ENCODE measurements at regions not wholly inside any gene's neighbourhood (a gene's known extent, or its start where the extent isn't known, plus 50 kb on each side); places are given as distances from the start of the nearest gene placed in this dataset.

DNA sequence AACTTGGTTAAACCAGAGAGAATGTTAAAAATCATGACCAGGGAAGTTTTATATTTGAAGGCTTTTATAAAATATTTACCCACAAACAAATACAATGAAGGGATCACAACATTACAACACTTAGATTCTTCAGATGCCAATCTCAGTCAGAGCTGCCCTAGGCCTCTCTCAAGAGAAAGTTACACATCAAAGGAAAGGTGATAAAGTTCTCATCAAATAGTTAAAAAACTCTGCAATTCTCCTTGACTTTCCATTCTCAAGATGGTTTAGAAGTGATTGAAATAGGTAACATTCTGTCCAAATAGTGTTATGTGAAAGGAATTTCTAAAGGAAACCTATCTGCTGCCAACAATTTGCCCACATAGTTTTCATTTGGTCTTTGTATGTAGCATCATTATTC, 1115.2 kb upstream of the MIR17HG start:
- H3K9me3 Mint-ChIP-seq: peaks cover 21% of the 10 kb centered on the region
- no peaks in the 10 kb centered on the region for H3K36me3 Mint-ChIP-seq (ENCODE audit: low read depth)
- H3K27me3 Mint-ChIP-seq: no peaks in the 10 kb centered on the region
- H3K27ac Mint-ChIP-seq: no peak overlapping the region
- no peaks in the 10 kb centered on the region for H3K4me1 Mint-ChIP-seq
- no peak overlapping the region for H3K4me3 Mint-ChIP-seq
- ATAC-seq (replicated peaks): no peak

DNA sequence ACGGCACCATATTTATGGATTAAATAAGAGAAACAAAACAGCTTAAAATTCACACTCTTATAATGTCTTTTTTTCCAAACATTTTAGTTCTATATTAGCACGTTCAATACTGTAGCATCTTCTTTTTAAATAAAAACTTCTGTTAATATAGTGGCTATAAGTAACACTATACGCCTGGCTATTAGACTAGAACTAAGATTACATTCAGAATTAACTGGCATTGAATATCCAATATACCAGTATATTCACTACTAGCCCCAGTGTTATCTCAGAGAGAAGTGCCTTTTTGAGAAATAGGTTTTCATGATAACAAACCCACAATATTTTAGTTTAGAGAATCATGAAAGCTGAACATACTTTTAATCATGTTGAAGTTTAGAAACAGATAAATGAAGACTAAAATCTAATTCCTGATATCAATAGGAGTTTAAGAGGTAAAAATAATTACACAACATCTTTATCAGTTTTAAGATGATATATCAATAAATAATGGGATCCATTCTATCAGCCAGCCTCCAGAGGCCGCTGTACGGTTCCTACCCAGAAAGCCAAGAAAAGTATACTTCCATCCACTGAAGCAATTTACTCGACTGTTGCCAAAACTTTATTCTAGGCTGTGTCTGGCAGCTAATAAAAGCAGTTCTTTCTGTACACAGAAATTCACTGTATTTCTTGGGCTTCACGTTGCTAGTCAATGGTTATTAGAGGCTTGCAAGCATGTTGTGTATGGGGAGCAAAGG, 1113.4 kb upstream of the MIR17HG start:
- no peak overlapping the region for H3K27ac Mint-ChIP-seq
- H3K9me3 Mint-ChIP-seq: peaks cover 24% of the 10 kb centered on the region
- no peak overlapping the region for H3K4me3 Mint-ChIP-seq
- no peaks in the 10 kb centered on the region for H3K4me1 Mint-ChIP-seq
- no peaks in the 10 kb centered on the region for H3K36me3 Mint-ChIP-seq (ENCODE audit: low read depth)
- no peak for ATAC-seq (replicated peaks)
- no peaks in the 10 kb centered on the region for H3K27me3 Mint-ChIP-seq

DNA sequence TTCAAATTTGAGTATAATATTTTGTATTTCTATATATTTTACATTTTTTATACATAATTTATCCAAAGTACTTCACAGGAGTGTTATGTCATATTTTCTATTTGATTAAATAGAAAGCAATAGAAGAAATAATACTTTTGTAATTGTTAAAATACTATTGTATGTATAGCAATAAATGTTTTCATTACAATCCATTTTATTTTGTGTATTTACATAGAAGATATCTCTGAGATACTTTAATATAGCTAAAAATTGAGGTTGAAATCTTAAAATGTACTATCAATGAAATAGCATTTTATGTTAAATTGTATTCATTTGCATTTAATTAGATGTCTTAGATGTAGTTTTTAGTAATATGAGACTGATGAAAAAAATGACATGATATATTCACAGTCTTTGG, 1109.6 kb upstream of the MIR17HG start:
- H3K27me3 Mint-ChIP-seq: no peaks in the 10 kb centered on the region
- H3K4me3 Mint-ChIP-seq: no peak overlapping the region
- ATAC-seq (replicated peaks): no peak
- H3K9me3 Mint-ChIP-seq: peaks cover 17% of the 10 kb centered on the region
- no peaks in the 10 kb centered on the region for H3K4me1 Mint-ChIP-seq
- no peak overlapping the region for H3K27ac Mint-ChIP-seq
- no peaks in the 10 kb centered on the region for H3K36me3 Mint-ChIP-seq (ENCODE audit: low read depth)

DNA sequence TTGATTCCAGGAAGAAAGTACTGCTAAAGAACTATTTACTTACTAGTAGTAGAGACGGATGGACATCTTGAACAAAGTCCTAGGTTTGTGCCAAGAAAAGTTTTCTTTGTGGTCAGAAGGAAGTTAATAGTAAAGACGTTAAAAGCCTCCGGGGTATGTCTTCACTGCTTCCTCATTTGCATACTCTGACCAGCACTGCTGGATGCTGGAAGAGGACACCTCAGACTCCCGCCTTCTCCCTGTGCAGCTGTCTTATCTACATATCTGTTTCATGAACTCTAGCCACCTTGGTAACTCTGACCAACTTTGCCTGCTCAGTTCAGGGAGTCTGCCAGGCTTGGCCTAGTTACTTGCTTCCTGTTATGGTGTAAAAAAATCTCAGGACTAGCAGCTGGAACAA, 1109.1 kb upstream of the MIR17HG start:
- no peaks in the 10 kb centered on the region for H3K4me1 Mint-ChIP-seq

DNA sequence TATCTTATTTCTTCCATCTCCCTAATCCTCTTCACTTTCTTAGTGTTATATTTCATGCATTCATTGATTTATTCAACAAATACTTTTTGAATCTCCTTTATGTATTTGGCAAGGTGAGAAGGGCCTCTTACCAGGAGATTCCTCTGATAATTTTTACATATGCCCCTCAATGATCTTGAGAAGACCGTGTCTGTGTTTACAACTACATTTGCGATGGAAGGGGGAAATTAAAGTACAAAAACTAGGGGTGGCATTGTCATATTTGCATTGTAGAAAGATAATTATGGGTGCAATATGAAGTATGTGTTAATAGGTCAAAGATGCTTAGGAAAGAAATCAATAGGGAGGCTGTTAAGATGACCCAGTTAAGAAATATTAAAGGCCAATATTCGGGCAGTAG, 1108.4 kb upstream of the MIR17HG start:
- Mint-ChIP-seq H3K36me3 (ENCODE audit: low read depth) (no peaks in the 10 kb centered on the region), H3K4me1 (no peaks in the 10 kb centered on the region), H3K9me3 (peaks cover 17% of the 10 kb centered on the region), H3K4me3 (no peak overlapping the region), H3K27me3 (no peaks in the 10 kb centered on the region), H3K27ac (no peak overlapping the region)
- no peak for ATAC-seq (replicated peaks)

More for the DNA sequence above, 1109.1 kb upstream of the MIR17HG start:
- Mint-ChIP-seq H3K27me3 (no peaks in the 10 kb centered on the region), H3K36me3 (ENCODE audit: low read depth) (no peaks in the 10 kb centered on the region), H3K9me3 (peaks cover 17% of the 10 kb centered on the region), H3K4me3 (no peak overlapping the region), H3K27ac (no peak overlapping the region)
- no peak for ATAC-seq (replicated peaks)

DNA sequence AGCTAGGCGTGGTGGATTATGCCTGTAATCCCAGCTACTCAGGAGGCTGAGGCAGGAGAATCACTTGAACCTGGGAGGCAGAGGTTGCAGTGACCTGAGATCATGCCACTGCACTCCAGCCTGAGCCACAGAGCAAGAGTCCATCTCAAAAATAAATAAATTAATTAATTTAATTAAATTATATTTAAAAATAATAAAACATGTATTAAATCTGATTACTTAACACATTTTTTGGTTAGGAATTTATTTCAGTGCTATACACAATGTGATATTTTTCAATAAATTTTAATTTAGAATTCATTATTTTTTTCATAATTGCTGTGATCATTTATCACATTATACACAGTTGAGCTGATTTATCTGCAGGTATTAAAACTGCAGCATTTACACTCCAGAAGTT, 1101.5 kb upstream of the MIR17HG start:
- H3K4me3 Mint-ChIP-seq: no peak overlapping the region
- H3K27me3 Mint-ChIP-seq: no peaks in the 10 kb centered on the region
- ATAC-seq (replicated peaks): no peak
- no peak overlapping the region for H3K27ac Mint-ChIP-seq
- H3K36me3 Mint-ChIP-seq (ENCODE audit: low read depth): no peaks in the 10 kb centered on the region
- peaks cover 5% of the 10 kb centered on the region for H3K9me3 Mint-ChIP-seq
- no peaks in the 10 kb centered on the region for H3K4me1 Mint-ChIP-seq

DNA sequence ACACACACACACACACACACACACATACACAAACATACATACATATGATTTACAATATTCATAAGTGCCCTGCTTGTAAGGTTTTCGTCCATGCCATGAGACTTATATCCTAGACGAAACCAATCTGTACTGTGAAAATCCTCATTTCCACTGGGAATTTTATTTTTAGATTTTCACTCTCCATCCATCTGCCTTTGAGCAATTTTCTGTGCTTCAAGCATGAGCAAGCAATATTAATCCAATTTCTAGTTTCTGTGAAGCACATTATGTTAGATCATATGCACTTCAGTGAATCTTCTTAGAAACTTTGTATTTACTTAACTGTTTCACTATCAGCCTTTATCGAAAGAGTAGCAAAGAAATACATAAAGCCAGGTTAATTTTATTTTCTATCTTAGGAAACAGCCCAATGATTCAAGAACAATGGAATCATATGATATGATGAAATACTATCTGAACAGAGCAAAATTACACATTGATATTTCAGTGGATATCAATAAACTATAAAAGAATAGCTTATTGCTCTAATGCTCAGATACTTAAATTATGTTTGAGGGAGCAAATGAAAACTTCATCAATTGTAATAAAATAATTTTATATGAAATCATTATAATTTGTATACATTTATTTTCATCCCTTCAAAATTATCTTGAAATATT, 1100.7 kb upstream of the MIR17HG start:
- Mint-ChIP-seq H3K4me3 (no peak overlapping the region), H3K4me1 (no peaks in the 10 kb centered on the region), H3K9me3 (peaks cover 5% of the 10 kb centered on the region), H3K27ac (no peak overlapping the region), H3K27me3 (no peaks in the 10 kb centered on the region), H3K36me3 (ENCODE audit: low read depth) (no peaks in the 10 kb centered on the region)
- ATAC-seq (replicated peaks): no peak

DNA sequence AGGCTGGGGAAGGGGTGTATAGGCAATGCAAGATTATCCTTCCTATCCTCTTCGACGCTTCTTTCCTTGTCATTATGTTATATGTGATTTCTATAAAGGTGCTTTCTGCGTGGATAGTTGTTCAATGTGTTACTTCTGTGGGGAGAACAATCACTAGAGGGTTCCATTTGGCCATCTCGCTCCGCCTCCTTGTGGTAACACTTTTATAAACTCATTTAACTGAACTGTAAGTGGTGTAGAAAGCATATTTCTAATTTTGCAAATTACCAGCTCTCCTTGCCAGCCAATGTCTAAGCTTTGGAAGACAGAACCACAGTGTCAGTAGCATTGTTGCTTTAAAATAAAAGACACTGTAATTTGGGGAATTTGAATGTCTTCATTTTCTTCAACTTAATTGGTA, 1093.7 kb upstream of the MIR17HG start:
- Mint-ChIP-seq H3K9me3 (peaks cover 18% of the 10 kb centered on the region), H3K27ac (no peak overlapping the region), H3K36me3 (ENCODE audit: low read depth) (no peaks in the 10 kb centered on the region), H3K4me1 (no peaks in the 10 kb centered on the region), H3K4me3 (no peak overlapping the region), H3K27me3 (no peaks in the 10 kb centered on the region)
- ATAC-seq (replicated peaks): no peak

DNA sequence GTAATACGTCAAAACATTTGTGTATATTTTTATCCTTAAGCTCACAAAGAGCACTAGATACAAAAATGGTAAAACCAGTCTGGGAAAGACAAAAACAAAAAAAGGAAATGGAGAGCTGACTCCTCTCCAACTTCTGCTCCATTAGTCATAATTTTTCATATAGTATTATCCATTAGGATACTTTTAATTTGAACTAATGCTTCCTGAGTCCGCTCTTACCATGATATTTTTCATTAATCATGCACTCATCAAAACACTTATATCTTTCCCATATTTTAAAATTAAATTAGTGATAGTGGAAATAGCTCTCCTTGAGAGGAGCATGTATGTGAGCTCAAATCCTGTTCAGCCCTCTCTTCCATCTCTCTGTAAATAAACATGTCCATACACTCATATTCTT, 1093.0 kb upstream of the MIR17HG start:
- Mint-ChIP-seq H3K36me3 (ENCODE audit: low read depth) (no peaks in the 10 kb centered on the region), H3K4me1 (no peaks in the 10 kb centered on the region), H3K4me3 (no peak overlapping the region), H3K27ac (no peak overlapping the region), H3K27me3 (no peaks in the 10 kb centered on the region), H3K9me3 (peaks cover 15% of the 10 kb centered on the region)
- ATAC-seq (replicated peaks): no peak

DNA sequence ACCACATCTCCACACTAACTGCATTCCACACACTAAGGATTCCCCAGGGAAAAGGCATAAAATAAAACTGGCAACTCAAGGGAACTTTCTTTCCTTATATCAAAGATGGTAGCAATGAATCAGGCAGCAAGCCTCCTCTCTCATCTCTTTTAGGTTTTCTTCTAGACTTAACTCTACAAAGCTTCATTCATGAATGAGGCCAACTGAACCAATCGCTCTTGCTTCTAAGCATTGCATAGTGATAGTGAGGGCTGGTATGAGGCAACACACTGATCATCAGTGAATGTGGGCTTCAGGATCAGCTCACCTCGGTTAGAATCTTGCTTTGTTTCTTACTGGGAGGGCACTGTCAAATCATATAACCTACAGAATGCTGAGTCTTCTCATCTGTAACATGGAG, 1090.7 kb upstream of the MIR17HG start:
- no peak for ATAC-seq (replicated peaks)
- no peaks in the 10 kb centered on the region for H3K4me1 Mint-ChIP-seq

DNA sequence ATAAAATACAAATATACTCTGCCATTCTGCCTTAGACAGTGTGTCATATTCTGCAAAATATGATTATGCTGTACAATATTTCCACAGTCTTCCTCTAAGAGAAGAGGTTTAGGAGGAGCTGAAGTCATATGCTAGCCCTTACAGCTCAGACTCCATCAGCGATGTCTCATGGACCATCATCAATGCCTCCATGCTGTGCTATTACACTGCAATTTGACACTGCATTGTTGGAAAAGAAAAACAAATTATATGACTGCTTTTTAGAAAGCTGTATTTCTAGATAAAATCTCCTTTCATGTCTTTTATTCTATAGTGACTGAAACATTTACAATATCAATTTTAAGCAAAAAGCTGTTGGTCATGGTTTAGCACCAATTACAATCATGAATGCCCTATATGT, 1089.4 kb upstream of the MIR17HG start:
- Mint-ChIP-seq H3K4me3 (no peak overlapping the region), H3K27ac (no peak overlapping the region), H3K4me1 (no peaks in the 10 kb centered on the region), H3K27me3 (no peaks in the 10 kb centered on the region), H3K9me3 (peaks cover 19% of the 10 kb centered on the region), H3K36me3 (ENCODE audit: low read depth) (no peaks in the 10 kb centered on the region)
- ATAC-seq (replicated peaks): no peak

More for the DNA sequence above, 1090.7 kb upstream of the MIR17HG start:
- no peaks in the 10 kb centered on the region for H3K36me3 Mint-ChIP-seq (ENCODE audit: low read depth)
- H3K4me3 Mint-ChIP-seq: no peak overlapping the region
- H3K9me3 Mint-ChIP-seq: peaks cover 19% of the 10 kb centered on the region
- H3K27me3 Mint-ChIP-seq: no peaks in the 10 kb centered on the region
- no peak overlapping the region for H3K27ac Mint-ChIP-seq

DNA sequence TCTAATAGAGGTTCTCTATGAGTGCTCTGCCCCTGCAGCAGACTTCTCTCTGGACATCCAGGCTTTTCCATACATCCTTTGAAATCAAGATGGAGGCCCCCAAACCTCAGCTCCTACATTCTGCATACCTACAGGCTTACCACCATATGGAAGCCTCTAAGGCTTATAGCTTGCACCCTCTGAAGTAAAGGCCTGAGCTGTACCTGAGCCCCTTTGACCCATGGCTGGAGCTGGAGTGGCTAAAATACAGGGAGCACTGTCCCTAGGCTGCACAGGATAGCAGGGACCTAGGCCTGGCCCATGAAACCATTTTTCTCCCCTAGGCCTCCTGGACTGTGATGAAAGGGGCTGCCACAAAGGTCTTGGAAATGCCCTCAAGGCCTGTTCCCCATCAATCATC, 1086.1 kb upstream of the MIR17HG start:
- Mint-ChIP-seq H3K36me3 (ENCODE audit: low read depth) (no peaks in the 10 kb centered on the region), H3K4me3 (no peak overlapping the region), H3K27ac (no peak overlapping the region), H3K4me1 (no peaks in the 10 kb centered on the region), H3K27me3 (no peaks in the 10 kb centered on the region), H3K9me3 (peaks cover 15% of the 10 kb centered on the region)
- no peak for ATAC-seq (replicated peaks)

DNA sequence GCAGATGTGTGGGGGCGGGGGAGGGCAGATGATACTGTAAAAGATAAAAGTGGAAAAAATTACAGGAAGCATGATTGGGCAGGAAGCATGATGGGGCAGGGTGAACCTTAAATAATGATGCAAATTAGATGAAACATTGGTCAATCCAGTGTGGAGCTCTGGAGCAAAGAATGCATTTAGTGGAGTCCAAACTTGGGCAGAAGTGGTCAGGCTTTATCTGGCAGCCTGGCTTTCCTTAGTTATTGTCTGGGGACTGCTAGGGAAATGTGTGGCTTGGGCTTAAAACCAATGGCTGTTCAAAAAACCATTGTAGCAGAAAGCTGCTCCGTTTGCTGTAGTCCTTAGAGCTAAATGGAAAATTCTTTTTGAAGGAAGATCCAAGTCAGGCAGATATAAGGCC, 1077.3 kb upstream of the MIR17HG start:
- H3K27me3 Mint-ChIP-seq: no peaks in the 10 kb centered on the region
- no peaks in the 10 kb centered on the region for H3K4me1 Mint-ChIP-seq
- no peak for ATAC-seq (replicated peaks)
- no peak overlapping the region for H3K27ac Mint-ChIP-seq
- peaks cover 12% of the 10 kb centered on the region for H3K9me3 Mint-ChIP-seq
- H3K36me3 Mint-ChIP-seq (ENCODE audit: low read depth): no peaks in the 10 kb centered on the region
- no peak overlapping the region for H3K4me3 Mint-ChIP-seq

DNA sequence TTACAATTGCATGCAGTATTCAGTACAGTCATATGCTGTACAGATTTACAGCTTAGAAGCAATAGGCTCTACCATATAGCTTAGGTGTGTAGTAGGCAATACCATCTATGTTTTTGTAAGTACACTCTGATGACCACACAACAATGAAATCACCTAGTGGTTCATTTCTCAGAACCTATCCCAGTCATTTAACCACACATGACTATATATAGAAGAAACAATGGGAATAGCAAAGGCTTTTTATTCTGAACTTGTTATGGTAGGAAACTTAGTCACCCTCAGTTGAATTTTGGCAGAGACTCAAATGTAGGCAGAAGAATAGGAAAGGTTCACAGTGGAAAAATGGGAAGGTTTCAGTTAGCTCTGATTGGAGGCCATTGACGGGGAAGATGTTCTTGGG, 1075.1 kb upstream of the MIR17HG start:
- ATAC-seq (replicated peaks): no peak
- no peaks in the 10 kb centered on the region for H3K4me1 Mint-ChIP-seq
- no peak overlapping the region for H3K4me3 Mint-ChIP-seq
- peaks cover 11% of the 10 kb centered on the region for H3K9me3 Mint-ChIP-seq
- no peak overlapping the region for H3K27ac Mint-ChIP-seq
- no peaks in the 10 kb centered on the region for H3K36me3 Mint-ChIP-seq (ENCODE audit: low read depth)
- no peaks in the 10 kb centered on the region for H3K27me3 Mint-ChIP-seq

DNA sequence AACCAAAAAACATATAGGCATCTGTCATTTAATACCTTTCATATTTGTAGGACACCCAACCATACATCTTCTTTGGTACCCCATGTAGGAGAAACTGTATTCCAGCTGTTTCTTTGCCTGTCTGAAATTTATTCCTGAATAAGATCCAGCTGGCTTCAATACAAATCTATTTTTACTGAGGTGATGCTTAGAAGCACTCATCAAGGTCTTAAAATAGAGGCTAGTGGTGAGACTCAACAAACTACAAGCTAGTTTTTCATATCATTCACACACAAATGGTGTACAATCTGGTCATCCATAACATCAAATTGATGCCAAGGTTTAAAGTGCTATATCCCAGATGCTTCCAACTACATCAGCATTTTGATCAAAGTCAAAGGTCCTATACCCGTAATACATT, 1071.3 kb upstream of the MIR17HG start:
- no peak for ATAC-seq (replicated peaks)
- Mint-ChIP-seq H3K4me1 (no peaks in the 10 kb centered on the region), H3K36me3 (ENCODE audit: low read depth) (no peaks in the 10 kb centered on the region), H3K27ac (no peak overlapping the region), H3K9me3 (peaks cover 8% of the 10 kb centered on the region), H3K27me3 (no peaks in the 10 kb centered on the region), H3K4me3 (no peak overlapping the region)

Measured in activated T-helper 17 cell treated with anti-CD3 and anti-CD28 coated beads, Interleukin-2, amount 50 U/mL, for 72 hours (primary cell).